OCI-LY3 (cell line): ENCODE measurements at regions not wholly inside any gene's neighbourhood (a gene's known extent, or its start where the extent isn't known, plus 50 kb on each side); places are given as distances from the start of the nearest gene placed in this dataset.

ENCODE experiments used
- H2AFZ ChIP-seq: fragments of 200-600, 300-600 bp; shearing (Covaris generic); 2 replicates; pipeline ENCODE4 v1.6.0; 2014; ENCODE audit warnings: antibody characterized with exemption, low read depth, low read length
- H3K27ac ChIP-seq: fragments of 200-600, 300-600 bp; sonication (generic); 2 replicates; pipeline ENCODE4 v1.5.1; 2014; ENCODE audit warnings: mild to moderate bottlenecking, low read length, moderate library complexity, mixed read lengths
- H3K27me3 ChIP-seq: fragments of 200-600, 300-600 bp; sonication (generic); 2 replicates; pipeline ENCODE4 v1.6.1; 2014; ENCODE audit warnings: low read depth, low read length, mixed read lengths
- H3K36me3 ChIP-seq: fragments of 200-600, 300-600 bp; sonication (generic); replicated peaks from 2 replicates; pipeline ENCODE3; 2014; ENCODE audit warnings: low read depth, low read length, mixed read lengths
- H3K4me1 ChIP-seq: fragments of 300-600, 200-600 bp; sonication (generic); 2 replicates; pipeline ENCODE4 v1.6.1; 2014; ENCODE audit warnings: low read length, mixed read lengths
- H3K4me2 ChIP-seq: fragments of 200-600, 300-600 bp; sonication (generic); 2 replicates; pipeline ENCODE4 v1.6.1; 2014; ENCODE audit warnings: low read length, mixed read lengths
- H3K4me3 ChIP-seq: fragments of 300-600, 200-600 bp; sonication (generic); 2 replicates; pipeline ENCODE4 v1.5.1; 2014; ENCODE audit warnings: antibody characterized with exemption, mild to moderate bottlenecking, low read length, moderate library complexity
- H3K79me2 ChIP-seq: fragments of 300-600, 200-600 bp; shearing (Covaris generic); 2 replicates; pipeline ENCODE4 v1.6.1; 2014; ENCODE audit warnings: mild to moderate bottlenecking, low read length, mixed read lengths
- H3K9ac ChIP-seq: fragments of 300-600, 200-600 bp; shearing (Covaris generic); 2 replicates; pipeline ENCODE4 v1.6.0; 2014; ENCODE audit warnings: mild to moderate bottlenecking, low read length, moderate library complexity
- H3K9me3 ChIP-seq: fragments of 200-600, 300-600 bp; shearing (Covaris generic); 2 replicates; pipeline ENCODE4 v1.6.1; 2014; ENCODE audit warnings: low read length, mixed read lengths; ENCODE audit not compliant: insufficient read depth
- H4K20me1 ChIP-seq: fragments of 200-600, 300-600 bp; sonication (generic); 2 replicates; pipeline ENCODE4 v1.6.1; 2016; ENCODE audit warnings: low read length, mixed read lengths; ENCODE audit not compliant: insufficient read depth
- EZH2phosphoT487 ChIP-seq: fragments of 200-600 bp; shearing (Covaris generic); IDR thresholded peaks from 2 replicates; pipeline ENCODE4 v1.6.1; 2018; ENCODE audit warnings: antibody characterized with exemption, mixed run types, low read depth
- TF ChIP-seq, protein P1 (sequence below): fragments of 200-600, 300-600 bp; sonication (generic); IDR thresholded peaks from 2 replicates; pipeline ENCODE4 v1.5.1; 2014; ENCODE audit warnings: antibody characterized with exemption, low read length, low read depth

GRCh38 chr7:97271619-97272018, 154.1 kb downstream of the SDHAF3 start:
- H2AFZ ChIP-seq, result no peak overlapping the region
- H3K27ac ChIP-seq, result no peak overlapping the region
- peaks cover 57% of the 10 kb centered on the region for H3K4me1 ChIP-seq
- peak overlapping the region; percentile 55 for H3K4me3 ChIP-seq
- no peak overlapping the region for H3K9ac ChIP-seq
- TF ChIP-seq EZH2phosphoT487, result no peak
- no peaks in the 10 kb centered on the region for H3K36me3 ChIP-seq
- H4K20me1 ChIP-seq, result no peaks in the 10 kb centered on the region
- H3K27me3 ChIP-seq, result peaks cover 18% of the 10 kb centered on the region
- H3K9me3 ChIP-seq, result no peaks in the 10 kb centered on the region
- H3K4me2 ChIP-seq, result peak overlapping the region; percentile 75
- no peaks in the 10 kb centered on the region for H3K79me2 ChIP-seq

DNA sequence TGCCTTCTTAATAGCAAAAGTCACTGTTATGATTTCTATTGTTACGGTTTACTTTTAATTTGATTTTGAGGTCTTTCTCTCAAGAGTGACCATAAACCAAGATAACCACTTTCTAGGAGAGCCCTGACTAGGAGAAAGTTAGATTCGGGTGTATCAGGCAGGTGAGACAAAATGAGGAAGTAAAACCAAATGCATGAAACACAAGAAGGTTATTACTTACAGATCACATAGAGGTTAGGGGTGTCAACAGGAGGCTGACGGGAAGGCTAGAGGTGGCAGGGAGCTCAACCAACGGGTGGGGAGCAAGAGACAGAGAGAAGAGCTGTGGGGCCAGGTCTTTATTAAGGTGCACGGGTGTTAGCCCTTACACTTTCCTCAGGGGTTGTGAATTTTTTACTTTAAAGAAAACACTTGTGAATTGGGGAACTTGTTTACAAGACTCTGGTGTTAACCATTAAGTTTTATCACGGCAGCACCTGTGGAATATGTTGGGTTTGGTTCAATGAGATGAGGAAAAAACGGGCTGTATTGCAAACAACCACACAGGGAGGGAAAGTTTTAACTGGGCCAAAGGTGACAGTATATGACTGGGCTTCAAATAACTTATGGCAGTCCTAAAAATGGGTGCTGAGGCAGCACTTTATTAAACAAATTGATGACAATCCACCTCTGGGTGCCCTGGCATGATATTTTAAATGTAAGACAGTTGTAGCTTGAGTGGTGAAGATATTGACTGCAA, 154.9 kb downstream of the SDHAF3 start:
- Histone ChIP-seq H3K27ac (peak overlapping the region; percentile 23; the same call in 1 of the 2 replicates), H3K9ac (no peak overlapping the region), H3K36me3 (no peaks in the 10 kb centered on the region), H3K27me3 (peaks cover 18% of the 10 kb centered on the region), H3K79me2 (no peaks in the 10 kb centered on the region), H3K4me1 (peaks cover 52% of the 10 kb centered on the region), H3K4me2 (peak overlapping the region; percentile 75), H4K20me1 (no peaks in the 10 kb centered on the region), H2AFZ (peak overlapping the region; percentile 10; the same call in 1 of the 2 replicates), H3K9me3 (no peaks in the 10 kb centered on the region), H3K4me3 (peak overlapping the region; percentile 55)
- TF ChIP-seq EZH2phosphoT487, result no peak
- TF ChIP-seq, protein P1, sequence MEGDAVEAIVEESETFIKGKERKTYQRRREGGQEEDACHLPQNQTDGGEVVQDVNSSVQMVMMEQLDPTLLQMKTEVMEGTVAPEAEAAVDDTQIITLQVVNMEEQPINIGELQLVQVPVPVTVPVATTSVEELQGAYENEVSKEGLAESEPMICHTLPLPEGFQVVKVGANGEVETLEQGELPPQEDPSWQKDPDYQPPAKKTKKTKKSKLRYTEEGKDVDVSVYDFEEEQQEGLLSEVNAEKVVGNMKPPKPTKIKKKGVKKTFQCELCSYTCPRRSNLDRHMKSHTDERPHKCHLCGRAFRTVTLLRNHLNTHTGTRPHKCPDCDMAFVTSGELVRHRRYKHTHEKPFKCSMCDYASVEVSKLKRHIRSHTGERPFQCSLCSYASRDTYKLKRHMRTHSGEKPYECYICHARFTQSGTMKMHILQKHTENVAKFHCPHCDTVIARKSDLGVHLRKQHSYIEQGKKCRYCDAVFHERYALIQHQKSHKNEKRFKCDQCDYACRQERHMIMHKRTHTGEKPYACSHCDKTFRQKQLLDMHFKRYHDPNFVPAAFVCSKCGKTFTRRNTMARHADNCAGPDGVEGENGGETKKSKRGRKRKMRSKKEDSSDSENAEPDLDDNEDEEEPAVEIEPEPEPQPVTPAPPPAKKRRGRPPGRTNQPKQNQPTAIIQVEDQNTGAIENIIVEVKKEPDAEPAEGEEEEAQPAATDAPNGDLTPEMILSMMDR, result no peak

DNA sequence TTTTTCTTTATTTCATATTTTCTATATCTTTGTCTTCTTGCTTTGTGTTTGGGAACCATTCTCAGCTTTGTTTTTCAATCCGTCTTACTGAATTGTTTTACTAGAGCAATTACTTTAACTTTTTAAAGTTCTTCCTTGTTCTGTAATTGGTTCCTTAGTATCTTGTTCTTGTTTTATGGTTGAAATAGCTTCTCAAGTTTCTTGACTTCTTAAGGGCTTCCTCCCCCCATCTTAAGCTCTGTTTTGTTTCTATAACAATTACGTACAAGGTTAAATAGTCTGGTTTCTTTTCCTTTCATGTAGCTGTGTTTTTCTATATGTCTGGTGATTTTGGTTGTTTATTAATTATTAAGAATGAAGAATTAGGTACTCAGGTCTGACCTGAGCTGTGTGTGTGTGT, 158.0 kb downstream of the SDHAF3 start:
- H4K20me1 ChIP-seq, result no peaks in the 10 kb centered on the region
- no peak for TF ChIP-seq EZH2phosphoT487
- TF ChIP-seq, protein P1, result no peak
- H3K4me1 ChIP-seq, result peaks cover 28% of the 10 kb centered on the region

DNA sequence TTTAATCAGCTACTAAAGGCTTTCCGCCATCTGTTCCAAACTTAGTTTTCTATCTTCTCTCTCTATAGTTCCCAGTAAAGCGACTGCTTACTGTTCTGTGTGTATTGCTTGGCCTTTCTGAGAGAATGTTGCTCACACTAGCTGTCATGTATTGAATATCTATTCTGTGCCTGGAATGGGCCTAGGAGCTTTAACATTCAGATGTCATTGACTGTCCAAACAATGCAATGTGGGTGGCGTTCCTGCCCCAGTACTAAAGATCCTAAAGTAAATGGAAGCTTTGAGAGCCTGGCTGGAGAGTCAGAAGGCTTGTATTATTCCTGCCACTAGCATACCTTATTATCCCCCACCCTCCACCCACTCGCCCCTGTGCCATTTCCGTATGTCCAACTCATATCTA, 163.5 kb downstream of the SDHAF3 start:
- no peak overlapping the region for H3K27ac ChIP-seq
- no peaks in the 10 kb centered on the region for H3K4me1 ChIP-seq
- TF ChIP-seq, protein P1, result no peak
- TF ChIP-seq EZH2phosphoT487, result no peak
- H3K9ac ChIP-seq, result no peak overlapping the region
- no peaks in the 10 kb centered on the region for H3K79me2 ChIP-seq
- no peaks in the 10 kb centered on the region for H3K9me3 ChIP-seq
- no peak overlapping the region for H3K4me3 ChIP-seq
- H3K27me3 ChIP-seq, result peaks cover 6% of the 10 kb centered on the region; the same call in 1 of the 2 replicates
- no peak overlapping the region for H3K4me2 ChIP-seq
- H2AFZ ChIP-seq, result no peak overlapping the region
- no peaks in the 10 kb centered on the region for H3K36me3 ChIP-seq
- no peaks in the 10 kb centered on the region for H4K20me1 ChIP-seq

More for the DNA sequence above, 158.0 kb downstream of the SDHAF3 start:
- H3K27me3 ChIP-seq, result peaks cover 18% of the 10 kb centered on the region
- H3K4me2 ChIP-seq, result no peak overlapping the region
- H3K4me3 ChIP-seq, result no peak overlapping the region
- no peak overlapping the region for H3K27ac ChIP-seq
- H3K9me3 ChIP-seq, result no peaks in the 10 kb centered on the region
- H3K79me2 ChIP-seq, result no peaks in the 10 kb centered on the region
- no peak overlapping the region for H2AFZ ChIP-seq
- no peaks in the 10 kb centered on the region for H3K36me3 ChIP-seq
- H3K9ac ChIP-seq, result no peak overlapping the region
